WTC11 (cell line): ENCODE measurements at regions not wholly inside any gene's neighbourhood (a gene's known extent, or its start where the extent isn't known, plus 50 kb on each side); places are given as distances from the start of the nearest gene placed in this dataset.

Source experiments
- ATAC-seq: fragments of 200-7000 bp; cut with Tn5 transposase; 2 replicates; pipeline ENCODE4 v1.10.0; 2021; ENCODE audit warnings: mild to moderate bottlenecking, moderate library complexity
- CTCF ChIA-PET: fragments of 300-600 bp; sonication (Branson Sonifier 250); formaldehyde crosslinking; loops from one replicate; lab custom pipeline; 2021; ENCODE audit warnings: antibody characterized with exemption; lab: Charles Lee
- POLR2A ChIA-PET: fragments of 350-600 bp; sonication (Branson Sonifier 250); formaldehyde crosslinking; loops from one replicate; lab custom pipeline; 2021; ENCODE audit warnings: antibody characterized with exemption; lab: Charles Lee
- DNase-seq: peaks from one replicate; pipeline ENCODE4 v3.0.0; 2021; ENCODE audit warnings: low spot score
- H3K27ac Mint-ChIP-seq: 2 replicates; pipeline ENCODE4 v1.8.0; 2021; ENCODE audit warnings: mixed read lengths
- H3K27me3 Mint-ChIP-seq: 2 replicates; pipeline ENCODE4 v1.8.0; 2021; ENCODE audit warnings: low read depth, mild to moderate bottlenecking, moderate library complexity, mixed read lengths
- H3K36me3 Mint-ChIP-seq: 2 replicates; pipeline ENCODE4 v1.8.0; 2021; ENCODE audit warnings: mixed read lengths
- H3K4me1 Mint-ChIP-seq: 2 replicates; pipeline ENCODE4 v1.8.0; 2022; ENCODE audit warnings: mixed read lengths
- H3K4me3 Mint-ChIP-seq: 2 replicates; pipeline ENCODE4 v1.8.0; 2021; ENCODE audit warnings: mild to moderate bottlenecking, moderate library complexity, mixed read lengths
- H3K9me3 Mint-ChIP-seq: 2 replicates; pipeline ENCODE4 v1.8.0; 2021; ENCODE audit warnings: mixed read lengths
- ATF6 ChIP-seq: sonication (generic); formaldehyde crosslinking; IDR thresholded peaks from 2 replicates; pipeline ENCODE4 v1.8.1; 2023; ENCODE audit warnings: mild to moderate bottlenecking, missing genetic modification reagents
- CREM ChIP-seq: sonication (generic); formaldehyde crosslinking; IDR thresholded peaks from 2 replicates; pipeline ENCODE4 v1.8.1; 2022; ENCODE audit warnings: mild to moderate bottlenecking, missing genetic modification reagents, moderate library complexity
- CTCF ChIP-seq: fragments of 200-600 bp; IDR thresholded peaks from 2 replicates; pipeline ENCODE4 v1.8.0; 2022; ENCODE audit warnings: antibody characterized with exemption
- E2F5 ChIP-seq: sonication (generic); formaldehyde crosslinking; IDR thresholded peaks from 2 replicates; pipeline ENCODE4 v1.8.1; 2022; ENCODE audit warnings: mild to moderate bottlenecking, moderate library complexity, missing genetic modification reagents
- ELF4 ChIP-seq: sonication (generic); formaldehyde crosslinking; IDR thresholded peaks from 2 replicates; pipeline ENCODE4 v1.8.1; 2022; ENCODE audit warnings: low read depth, mild to moderate bottlenecking, moderate library complexity, missing genetic modification reagents
- ERG ChIP-seq: fragments of 250-450 bp; sonication (Bioruptor Pico); IDR thresholded peaks from 2 replicates; pipeline ENCODE4 v1.8.0; 2021; ENCODE audit warnings: mild to moderate bottlenecking
- ETV6 ChIP-seq: sonication (generic); formaldehyde crosslinking; IDR thresholded peaks from 2 replicates; pipeline ENCODE4 v1.8.1; 2022; ENCODE audit warnings: mild to moderate bottlenecking, missing genetic modification reagents
- FOXJ3 ChIP-seq: sonication (generic); formaldehyde crosslinking; IDR thresholded peaks from 2 replicates; pipeline ENCODE4 v1.9.0; 2021; ENCODE audit warnings: missing genetic modification reagents, mild to moderate bottlenecking, borderline replicate concordance
- GABPB1 ChIP-seq: sonication (generic); formaldehyde crosslinking; IDR thresholded peaks from 2 replicates; pipeline ENCODE4 v1.8.1; 2023; ENCODE audit warnings: mild to moderate bottlenecking, missing genetic modification reagents
- HMGA2 ChIP-seq: fragments of 250-450 bp; sonication (Bioruptor Pico); IDR thresholded peaks from 2 replicates; pipeline ENCODE4 v1.4.0; 2021; ENCODE audit warnings: mild to moderate bottlenecking, moderate library complexity
- JUN ChIP-seq: sonication (generic); formaldehyde crosslinking; IDR thresholded peaks from 2 replicates; pipeline ENCODE4 v1.8.0; 2023; ENCODE audit warnings: mild to moderate bottlenecking, missing genetic modification reagents
- MXD4 ChIP-seq: fragments of 250-450 bp; sonication (Bioruptor Pico); IDR thresholded peaks from 2 replicates; pipeline ENCODE4 v1.8.0; 2021; ENCODE audit warnings: mild to moderate bottlenecking, moderate library complexity, borderline replicate concordance
- NFE2L1 ChIP-seq: sonication (generic); formaldehyde crosslinking; IDR thresholded peaks from 2 replicates; pipeline ENCODE4 v1.8.1; 2023; ENCODE audit warnings: missing genetic modification reagents
- NFYB ChIP-seq: sonication (generic); formaldehyde crosslinking; conservative IDR thresholded peaks from 2 replicates; pipeline ENCODE4 v1.8.0; 2022; ENCODE audit warnings: low read depth, missing genetic modification reagents
- NR1H2 ChIP-seq: sonication (generic); formaldehyde crosslinking; IDR thresholded peaks from 2 replicates; pipeline ENCODE4 v1.9.0; 2021; ENCODE audit warnings: mild to moderate bottlenecking, moderate library complexity, missing genetic modification reagents
- NR3C1 ChIP-seq: sonication (generic); formaldehyde crosslinking; conservative IDR thresholded peaks from 2 replicates; pipeline ENCODE4 v1.8.1; 2023; ENCODE audit warnings: low read depth, mild to moderate bottlenecking, missing genetic modification reagents
- PRRX2 ChIP-seq: fragments of 250-450 bp; sonication (Bioruptor Pico); IDR thresholded peaks from 2 replicates; pipeline ENCODE4 v1.8.0; 2021; ENCODE audit warnings: mild to moderate bottlenecking
- SMAD4 ChIP-seq: sonication (generic); formaldehyde crosslinking; IDR thresholded peaks from 2 replicates; pipeline ENCODE4 v1.8.0; 2022; ENCODE audit warnings: mild to moderate bottlenecking, missing genetic modification reagents
- SOX15 ChIP-seq: fragments of 250-450 bp; sonication (Bioruptor Pico); IDR thresholded peaks from 2 replicates; pipeline ENCODE4 v1.9.0; 2021; ENCODE audit warnings: mild to moderate bottlenecking
- SP1 ChIP-seq: sonication (generic); formaldehyde crosslinking; conservative IDR thresholded peaks from 2 replicates; pipeline ENCODE4 v1.8.1; 2022; ENCODE audit warnings: missing genetic modification reagents
- ZNF121 ChIP-seq: sonication (generic); formaldehyde crosslinking; IDR thresholded peaks from 2 replicates; pipeline ENCODE4 v1.8.0; 2023; ENCODE audit warnings: missing genetic modification reagents
- ZNF232 ChIP-seq: sonication (generic); formaldehyde crosslinking; IDR thresholded peaks from 2 replicates; pipeline ENCODE4 v1.8.0; 2022; ENCODE audit warnings: mild to moderate bottlenecking, missing genetic modification reagents
- ZNF317 ChIP-seq: sonication (generic); formaldehyde crosslinking; IDR thresholded peaks from 2 replicates; pipeline ENCODE4 v1.8.1; 2023; ENCODE audit warnings: low read depth, mild to moderate bottlenecking, moderate library complexity, missing genetic modification reagents, borderline replicate concordance
- ZNF423 ChIP-seq: fragments of 250-450 bp; sonication (Bioruptor Pico); IDR thresholded peaks from 2 replicates; pipeline ENCODE4 v2.1.2; 2022; ENCODE audit warnings: mild to moderate bottlenecking, moderate library complexity
- TF ChIP-seq, protein P1 (sequence below): sonication (generic); formaldehyde crosslinking; conservative IDR thresholded peaks from 2 replicates; pipeline ENCODE4 v1.8.1; 2023; ENCODE audit warnings: mild to moderate bottlenecking, low read depth, missing genetic modification reagents, moderate library complexity
- TF ChIP-seq, protein P2 (sequence below): sonication (generic); formaldehyde crosslinking; IDR thresholded peaks from 2 replicates; pipeline ENCODE4 v1.8.1; 2023; ENCODE audit warnings: mild to moderate bottlenecking, missing genetic modification reagents, moderate library complexity

GRCh38 chr4:45408996-45409395 lies 682.6 kb upstream of the GNPDA2 start:
- Mint-ChIP-seq H3K27me3 (no peaks in the 10 kb centered on the region), H3K4me3 (no peak overlapping the region), H3K27ac (no peak overlapping the region), H3K4me1 (no peaks in the 10 kb centered on the region), H3K36me3 (peaks cover 6% of the 10 kb centered on the region), H3K9me3 (peaks cover 15% of the 10 kb centered on the region)
- no peak for TF ChIP-seq ZNF317 (CRISPR knock-in tag)
- no peak for TF ChIP-seq NR1H2
- no peak for TF ChIP-seq CTCF
- no peak for TF ChIP-seq NR3C1 (CRISPR knock-in tag)
- no peak for TF ChIP-seq ERG (CRISPR knock-in tag)
- no peak for TF ChIP-seq ATF6 (CRISPR knock-in tag)
- no peak for TF ChIP-seq SMAD4
- no peak for TF ChIP-seq JUN
- TF ChIP-seq SP1 (CRISPR knock-in tag), result no peak
- TF ChIP-seq E2F5 (CRISPR knock-in tag), result no peak
- no peak for TF ChIP-seq GABPB1 (CRISPR knock-in tag)
- TF ChIP-seq ZNF121 (CRISPR knock-in tag), result no peak
- TF ChIP-seq ETV6 (CRISPR knock-in tag), result no peak
- no peak for TF ChIP-seq HMGA2 (CRISPR knock-in tag)
- TF ChIP-seq NFYB, result no peak
- TF ChIP-seq PRRX2 (CRISPR knock-in tag), result no peak
- no peak for TF ChIP-seq NFE2L1
- no peak for DNase-seq
- ChIA-PET CTCF (no interaction called here), POLR2A (no interaction called here)
- ATAC-seq, result no peak

DNA sequence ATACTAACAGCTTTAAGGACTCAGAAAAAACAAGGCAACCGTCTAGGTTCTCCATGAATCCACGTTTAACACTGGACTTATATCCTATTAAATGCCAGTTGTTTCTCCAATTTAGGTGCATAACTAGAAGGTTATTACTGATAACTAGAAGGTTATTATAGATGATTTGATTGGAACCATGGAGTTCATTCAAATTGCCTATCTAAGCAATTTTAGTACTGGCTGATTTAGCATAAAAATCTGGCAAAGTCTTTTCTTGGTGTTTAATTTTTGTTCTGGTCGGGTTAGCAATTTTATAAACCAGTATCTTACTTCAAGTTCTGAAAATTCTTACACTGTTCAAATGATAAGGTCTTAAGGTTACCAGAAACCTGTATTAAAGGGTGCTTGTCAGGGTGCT lies 672.8 kb upstream of the GNPDA2 start:
- Mint-ChIP-seq H3K4me3 (no peak overlapping the region), H3K4me1 (peaks cover 4% of the 10 kb centered on the region; the same call in 1 of the 2 replicates), H3K9me3 (peaks cover 48% of the 10 kb centered on the region), H3K36me3 (peaks cover 32% of the 10 kb centered on the region), H3K27ac (no peak overlapping the region), H3K27me3 (no peaks in the 10 kb centered on the region)
- no peak for TF ChIP-seq ZNF423 (CRISPR knock-in tag)
- ChIA-PET CTCF (no interaction called here), POLR2A (no interaction called here)
- ATAC-seq, result no peak
- DNase-seq, result no peak

DNA sequence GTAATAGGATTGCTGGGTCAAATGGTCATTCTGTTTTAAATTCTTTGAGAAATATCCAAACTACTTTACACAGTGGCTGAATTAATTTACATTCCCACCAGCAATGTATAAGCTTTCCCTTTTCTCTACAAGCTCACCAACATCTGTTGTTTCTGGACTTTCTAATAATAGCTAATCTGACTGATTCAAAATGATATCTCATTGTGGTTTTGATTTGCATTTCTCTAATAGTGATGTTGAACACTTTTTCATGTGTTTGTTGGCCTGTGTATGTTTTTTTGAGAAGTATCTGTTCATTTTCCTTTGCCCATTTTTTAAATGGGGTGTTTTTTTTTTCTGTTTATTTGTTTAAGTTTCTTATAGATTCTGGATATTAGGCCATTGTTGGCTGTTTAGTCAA lies 659.0 kb upstream of the GNPDA2 start:
- Mint-ChIP-seq H3K27ac (no peak overlapping the region), H3K4me3 (no peak overlapping the region), H3K9me3 (peaks cover 14% of the 10 kb centered on the region), H3K36me3 (no peaks in the 10 kb centered on the region), H3K4me1 (peaks cover 15% of the 10 kb centered on the region)
- no peak for ATAC-seq
- POLR2A ChIA-PET, result no interaction called here
- no peak for DNase-seq
- TF ChIP-seq FOXJ3 (CRISPR knock-in tag), result no peak
- TF ChIP-seq NFE2L1, result no peak
- TF ChIP-seq SOX15, result no peak
- TF ChIP-seq, protein P1, sequence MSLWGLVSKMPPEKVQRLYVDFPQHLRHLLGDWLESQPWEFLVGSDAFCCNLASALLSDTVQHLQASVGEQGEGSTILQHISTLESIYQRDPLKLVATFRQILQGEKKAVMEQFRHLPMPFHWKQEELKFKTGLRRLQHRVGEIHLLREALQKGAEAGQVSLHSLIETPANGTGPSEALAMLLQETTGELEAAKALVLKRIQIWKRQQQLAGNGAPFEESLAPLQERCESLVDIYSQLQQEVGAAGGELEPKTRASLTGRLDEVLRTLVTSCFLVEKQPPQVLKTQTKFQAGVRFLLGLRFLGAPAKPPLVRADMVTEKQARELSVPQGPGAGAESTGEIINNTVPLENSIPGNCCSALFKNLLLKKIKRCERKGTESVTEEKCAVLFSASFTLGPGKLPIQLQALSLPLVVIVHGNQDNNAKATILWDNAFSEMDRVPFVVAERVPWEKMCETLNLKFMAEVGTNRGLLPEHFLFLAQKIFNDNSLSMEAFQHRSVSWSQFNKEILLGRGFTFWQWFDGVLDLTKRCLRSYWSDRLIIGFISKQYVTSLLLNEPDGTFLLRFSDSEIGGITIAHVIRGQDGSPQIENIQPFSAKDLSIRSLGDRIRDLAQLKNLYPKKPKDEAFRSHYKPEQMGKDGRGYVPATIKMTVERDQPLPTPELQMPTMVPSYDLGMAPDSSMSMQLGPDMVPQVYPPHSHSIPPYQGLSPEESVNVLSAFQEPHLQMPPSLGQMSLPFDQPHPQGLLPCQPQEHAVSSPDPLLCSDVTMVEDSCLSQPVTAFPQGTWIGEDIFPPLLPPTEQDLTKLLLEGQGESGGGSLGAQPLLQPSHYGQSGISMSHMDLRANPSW (CRISPR knock-in tag), result no peak
- no peak for TF ChIP-seq ZNF232 (CRISPR knock-in tag)
- TF ChIP-seq MXD4 (CRISPR knock-in tag), result no peak
- no peak for TF ChIP-seq NR3C1 (CRISPR knock-in tag)
- TF ChIP-seq, protein P2, sequence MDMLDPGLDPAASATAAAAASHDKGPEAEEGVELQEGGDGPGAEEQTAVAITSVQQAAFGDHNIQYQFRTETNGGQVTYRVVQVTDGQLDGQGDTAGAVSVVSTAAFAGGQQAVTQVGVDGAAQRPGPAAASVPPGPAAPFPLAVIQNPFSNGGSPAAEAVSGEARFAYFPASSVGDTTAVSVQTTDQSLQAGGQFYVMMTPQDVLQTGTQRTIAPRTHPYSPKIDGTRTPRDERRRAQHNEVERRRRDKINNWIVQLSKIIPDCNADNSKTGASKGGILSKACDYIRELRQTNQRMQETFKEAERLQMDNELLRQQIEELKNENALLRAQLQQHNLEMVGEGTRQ, result no peak
- TF ChIP-seq ELF4, result no peak
- no peak for TF ChIP-seq CREM (CRISPR knock-in tag)
- TF ChIP-seq ZNF423 (CRISPR knock-in tag), result no peak
- TF ChIP-seq, all 79 proteins: peak for 0
- CTCF ChIA-PET, result no interaction called here
- no peaks in the 10 kb centered on the region for H3K27me3 Mint-ChIP-seq
